ENCODE measurements at regions not wholly inside any gene's neighbourhood (a gene's known extent, or its start where the extent isn't known, plus 50 kb on each side); places are given as distances from the start of the nearest gene placed in this dataset.

DNA sequence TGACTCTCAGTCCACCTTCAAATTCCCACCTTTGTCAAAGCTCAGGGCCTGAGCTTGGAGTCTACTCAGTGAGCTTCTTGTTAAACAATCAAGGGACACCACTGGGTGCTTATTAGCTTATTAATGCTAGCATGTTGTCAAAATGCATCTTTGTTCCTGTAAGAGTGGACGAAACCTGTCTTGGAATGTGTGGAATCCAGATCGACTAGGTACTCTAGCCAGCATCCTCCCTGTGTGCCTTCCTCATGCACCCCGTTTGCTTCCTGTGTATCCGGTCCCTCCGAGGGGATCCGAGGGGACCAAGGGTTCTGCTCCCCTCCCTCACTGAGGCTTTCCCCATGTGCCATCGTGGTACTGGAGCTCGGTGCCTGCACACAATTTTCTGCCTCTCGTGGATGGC lies 75.7 kb upstream of the UBE3A start:
- TF ChIP-seq EZH2phosphoT487 (IDR thresholded peaks at IDR 0.05; ENCODE audit: insufficient read depth, low read depth) (no peak), EZH2 (IDR thresholded peaks at IDR 0.05; ENCODE audit: insufficient read depth, poor library complexity, severe bottlenecking) (no peak)
